HG03457 (cell line): ENCODE measurements at regions not wholly inside any gene's neighbourhood (a gene's known extent, or its start where the extent isn't known, plus 50 kb on each side); places are given as distances from the start of the nearest gene placed in this dataset.

Experiments
- ATAC-seq: cut with Tn5 transposase; IDR thresholded peaks from one replicate; pipeline ENCODE4 v1.9.1; 2021; ENCODE audit warnings: moderate number of reproducible peaks; ENCODE audit not compliant: unreplicated experiment

DNA sequence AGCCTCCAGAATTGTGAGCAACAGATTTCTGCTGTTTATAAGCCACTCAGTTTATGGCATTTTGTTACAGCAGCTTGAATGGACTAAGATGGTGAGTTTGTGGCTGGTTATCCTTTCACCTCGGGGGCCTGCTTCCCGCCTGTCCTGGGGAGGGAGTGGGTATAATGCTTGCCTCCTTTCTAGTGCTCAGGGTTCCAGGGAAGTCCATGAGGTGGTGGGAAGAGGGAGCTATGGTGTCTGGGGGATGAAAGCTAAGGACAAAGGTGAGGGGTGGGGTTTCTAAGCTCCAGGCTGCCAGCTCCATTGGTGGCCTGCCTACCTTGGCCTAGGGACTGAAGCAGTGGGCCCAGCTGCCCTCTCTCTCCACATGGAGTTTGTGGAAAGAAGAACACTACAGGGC lies 50.2 kb upstream of the SDK2 start:
- no peak for ATAC-seq

DNA sequence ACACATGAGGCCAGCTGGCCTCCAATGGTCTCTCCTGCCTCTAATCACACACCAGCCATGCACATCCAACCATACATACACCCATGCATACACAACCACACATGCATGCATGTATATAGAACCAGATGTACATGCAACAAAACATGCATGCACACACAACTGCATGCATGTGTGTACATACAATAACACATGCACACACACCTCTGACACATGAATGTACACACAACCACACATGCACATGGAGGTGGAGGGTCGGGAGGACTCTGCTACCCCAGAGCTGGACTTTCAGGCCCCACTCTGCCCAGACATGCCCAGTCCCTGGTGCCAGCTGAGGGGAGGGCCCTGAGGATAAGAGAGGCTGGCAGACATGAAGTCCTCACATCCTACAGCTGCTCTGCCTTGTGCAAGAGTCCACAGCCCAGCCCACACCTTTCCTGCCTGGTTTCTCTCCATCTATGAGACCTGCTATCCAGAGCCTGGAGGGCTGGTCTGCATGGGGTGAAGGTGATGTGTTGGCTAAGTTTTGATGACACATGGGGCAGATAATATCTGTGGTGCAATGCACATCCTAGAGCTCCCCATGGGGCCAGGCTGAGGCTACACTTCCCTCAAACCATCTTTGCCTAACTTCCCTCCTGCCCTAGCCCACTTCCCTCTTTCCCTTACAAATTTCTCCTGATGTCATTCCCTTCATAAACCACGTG lies 50.9 kb upstream of the SDK2 start:
- ATAC-seq = no peak

DNA sequence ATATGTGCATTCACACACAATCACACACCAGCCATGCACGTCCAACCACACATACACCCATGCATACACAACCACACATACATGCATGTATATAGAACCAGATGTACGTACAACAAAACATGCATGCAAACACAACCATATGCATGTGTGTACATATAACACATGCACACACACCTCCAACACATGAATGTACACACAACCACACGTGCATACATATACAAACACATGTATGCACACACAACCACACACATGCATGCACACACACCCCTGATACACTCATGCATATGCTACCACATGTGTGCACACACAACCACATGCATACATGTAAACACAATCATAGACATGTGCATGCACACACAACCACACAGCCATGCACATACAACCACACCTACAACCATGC lies 52.0 kb upstream of the SDK2 start:
- ATAC-seq = no peak

DNA sequence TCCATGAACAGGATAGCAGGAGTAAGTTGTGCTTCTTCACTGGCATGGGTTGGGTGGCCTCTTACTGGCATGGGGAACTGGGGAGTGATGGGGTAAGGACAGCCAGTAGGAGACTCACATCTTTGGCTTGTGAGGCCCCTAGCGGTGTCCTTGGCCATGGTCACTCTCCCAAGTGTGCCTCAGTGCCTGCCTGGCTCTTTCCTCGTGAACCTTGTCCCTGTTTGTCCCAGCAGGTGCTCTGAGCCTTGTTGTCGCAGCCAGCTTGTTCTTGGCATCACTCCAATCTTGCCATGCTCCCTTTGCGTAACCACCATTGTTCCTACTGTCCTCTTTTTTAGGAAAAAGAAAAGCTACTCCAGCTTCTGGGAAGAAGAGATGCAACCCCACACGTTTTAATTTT lies 53.6 kb upstream of the SDK2 start:
- no peak for ATAC-seq

DNA sequence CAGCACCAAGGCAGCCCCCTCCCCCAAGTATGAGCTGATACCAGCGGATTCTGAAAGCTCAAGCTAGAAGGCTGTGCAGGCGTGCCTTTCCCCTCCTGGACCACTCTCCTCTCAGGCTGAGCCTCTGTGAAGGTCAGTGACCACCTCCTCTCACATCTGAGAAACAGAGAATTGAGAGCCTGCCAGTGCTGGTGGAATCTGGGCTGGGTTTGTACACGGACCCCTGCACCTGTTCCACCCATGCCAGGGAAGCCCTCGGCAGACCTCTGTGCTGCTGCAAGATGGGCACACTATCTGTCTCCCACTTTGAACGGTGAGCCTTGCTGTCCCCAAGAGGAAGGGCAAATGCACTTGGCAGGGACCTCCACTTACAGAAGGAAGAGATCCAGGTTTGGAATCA lies 54.7 kb upstream of the SDK2 start:
- ATAC-seq = no peak

DNA sequence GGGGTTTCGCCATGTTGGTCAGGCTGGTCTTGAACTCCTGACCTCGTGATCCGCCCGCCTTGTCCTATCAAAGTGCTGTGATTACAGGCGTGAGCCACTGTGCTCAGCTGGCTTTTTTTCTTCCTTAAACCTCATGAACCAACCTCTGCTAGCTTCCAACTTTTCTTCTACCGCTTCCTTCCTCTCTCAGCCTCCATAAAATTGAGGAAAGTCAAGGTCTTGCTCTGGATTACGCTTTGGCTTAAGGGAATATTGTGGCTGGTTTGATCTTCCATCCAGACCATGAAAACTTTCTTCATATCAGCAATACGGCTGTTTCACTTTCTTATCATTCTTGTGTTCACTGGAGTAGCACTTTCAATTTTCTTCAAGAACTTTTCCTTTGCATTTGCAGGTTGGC lies 57.5 kb upstream of the SDK2 start:
- ATAC-seq = no peak

DNA sequence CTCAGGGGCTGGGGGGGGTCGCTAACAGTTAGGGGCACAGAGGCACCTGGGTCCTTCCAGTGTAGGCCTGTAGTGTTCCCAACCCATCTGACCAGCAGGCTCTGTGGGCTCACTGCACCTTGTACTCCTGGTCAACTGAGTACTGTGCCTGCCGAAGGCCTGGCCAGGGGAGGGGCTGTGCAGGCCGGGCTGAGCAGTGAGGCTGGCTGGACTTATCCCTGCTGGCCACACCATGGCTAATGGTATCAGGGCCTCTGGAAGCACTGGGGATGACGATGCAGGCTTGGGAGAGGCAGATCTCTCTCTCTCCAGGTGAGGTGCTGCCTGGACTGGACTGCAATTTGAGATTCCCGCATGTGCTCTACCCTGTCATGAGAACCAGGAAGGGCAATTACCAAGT lies 58.9 kb upstream of the SDK2 start:
- ATAC-seq = no peak

DNA sequence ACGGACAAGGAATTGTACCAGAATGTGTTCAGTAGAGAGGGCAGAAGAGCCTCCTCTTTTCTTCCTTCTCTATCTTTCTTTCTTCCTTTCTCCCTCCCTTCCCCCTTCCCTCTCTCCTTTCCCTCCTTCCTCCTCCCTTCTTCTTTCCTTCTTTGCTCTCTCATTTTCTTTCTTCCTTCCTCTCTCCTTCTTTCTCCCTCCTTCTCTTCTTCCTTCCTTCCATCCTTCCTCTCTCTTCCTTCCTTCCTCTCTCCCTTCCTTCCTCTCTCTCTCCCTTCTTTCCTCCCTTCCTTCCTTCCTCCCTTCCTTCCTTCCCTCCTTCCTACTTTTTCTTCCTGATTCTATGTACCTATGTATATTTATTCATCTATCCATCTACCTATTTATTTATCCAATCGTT lies 59.7 kb upstream of the SDK2 start:
- no peak for ATAC-seq

DNA sequence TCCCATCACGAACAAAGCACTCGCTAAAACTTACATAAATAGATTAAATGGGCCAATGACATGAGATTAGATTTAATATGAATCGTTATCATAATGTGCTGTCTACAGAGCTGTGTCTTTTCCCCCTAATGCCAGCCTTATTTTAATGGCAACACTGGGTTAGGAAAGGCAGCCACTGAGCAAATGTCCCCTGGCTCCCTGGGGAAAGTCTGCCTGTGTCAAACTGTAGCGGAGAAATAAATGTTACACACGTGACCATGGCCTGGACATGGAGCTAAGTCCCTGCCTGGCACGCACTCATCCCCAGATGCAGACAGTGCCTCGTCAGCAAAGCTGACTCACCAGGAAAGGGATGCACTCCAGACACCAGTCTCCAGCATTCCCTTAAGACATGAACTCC lies 61.3 kb upstream of the SDK2 start:
- ATAC-seq = no peak

DNA sequence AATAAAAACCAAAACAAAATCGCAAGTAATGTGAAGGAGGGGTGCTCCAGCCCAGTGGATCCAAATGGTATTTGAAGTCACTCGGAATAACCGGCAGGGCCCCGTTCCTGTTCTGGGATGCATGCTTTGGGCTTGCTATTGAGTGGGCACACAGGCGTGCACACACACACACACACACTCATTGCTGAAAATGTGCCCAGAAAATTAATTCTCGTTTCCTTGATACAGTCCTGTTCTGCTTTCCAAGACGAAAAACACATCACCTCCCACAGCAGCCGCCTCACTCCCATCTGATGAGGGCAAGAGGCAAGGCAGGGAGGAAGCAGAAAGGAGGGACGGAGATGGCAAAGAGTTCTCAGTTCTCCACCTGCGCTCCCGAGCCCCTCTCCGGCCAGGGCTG lies 62.2 kb upstream of the SDK2 start:
- no peak for ATAC-seq

DNA sequence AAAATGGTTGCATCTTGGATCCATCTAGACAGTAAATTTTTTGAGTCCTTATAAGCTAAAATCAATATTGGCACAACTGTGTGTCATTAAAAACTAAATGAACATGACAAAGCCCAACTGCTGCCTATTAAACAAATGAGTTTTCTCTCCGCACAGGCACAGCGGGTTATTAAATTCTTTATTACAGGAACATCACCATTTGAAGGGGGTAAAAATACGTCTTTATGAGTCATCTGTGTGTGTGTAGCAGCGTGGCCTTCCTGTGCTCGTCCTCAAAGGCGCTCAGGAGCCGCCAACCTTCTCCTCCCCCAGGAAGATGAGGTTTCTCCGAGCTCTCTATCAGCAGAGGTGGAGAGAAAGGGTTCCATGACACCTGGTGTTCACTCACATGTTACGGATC lies 62.6 kb upstream of the SDK2 start:
- ATAC-seq = no peak

DNA sequence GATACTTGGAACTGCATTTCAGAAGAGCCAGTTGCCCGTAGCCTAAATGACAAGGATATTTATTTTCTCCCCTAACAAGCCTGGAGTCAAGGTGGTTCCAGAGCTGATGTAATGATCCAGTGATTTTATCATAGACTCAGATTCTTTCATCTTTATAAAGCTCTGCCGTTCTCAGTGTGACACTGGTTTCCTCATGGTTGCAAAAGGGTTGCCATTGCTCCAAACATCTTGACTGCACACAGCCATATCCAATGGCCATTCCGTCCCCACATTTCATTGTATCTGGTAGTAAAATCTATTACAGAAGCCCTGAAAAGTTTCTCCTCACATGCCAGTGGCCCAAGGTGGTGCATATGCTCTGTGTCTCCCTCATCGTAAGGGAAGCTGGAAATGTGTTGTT lies 63.1 kb upstream of the SDK2 start:
- ATAC-seq = no peak

DNA sequence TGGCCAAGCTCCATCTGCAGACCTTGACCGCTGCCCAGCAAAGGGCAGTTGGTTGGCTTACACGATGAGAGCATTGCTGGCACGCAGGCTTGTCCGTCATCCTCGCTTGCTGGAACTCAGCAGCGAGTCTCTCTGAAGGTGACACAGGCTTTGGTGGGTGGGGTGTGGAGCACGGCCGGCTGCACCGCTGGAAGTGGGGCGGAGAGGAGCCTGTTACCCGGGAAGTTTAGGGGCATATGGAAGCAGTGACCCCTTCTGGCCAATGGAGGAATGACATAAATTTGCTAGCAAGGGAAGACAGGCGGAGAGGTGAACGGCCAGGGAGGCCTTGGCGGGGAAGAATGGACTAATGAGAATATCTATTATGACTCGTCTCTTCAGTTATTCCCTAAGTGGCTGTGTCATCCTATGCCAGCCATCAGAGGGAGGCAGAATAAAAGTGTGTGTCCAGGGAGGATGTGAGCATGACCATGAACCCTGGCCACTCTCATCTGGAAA lies 65.9 kb upstream of the SDK2 start:
- ATAC-seq = no peak

DNA sequence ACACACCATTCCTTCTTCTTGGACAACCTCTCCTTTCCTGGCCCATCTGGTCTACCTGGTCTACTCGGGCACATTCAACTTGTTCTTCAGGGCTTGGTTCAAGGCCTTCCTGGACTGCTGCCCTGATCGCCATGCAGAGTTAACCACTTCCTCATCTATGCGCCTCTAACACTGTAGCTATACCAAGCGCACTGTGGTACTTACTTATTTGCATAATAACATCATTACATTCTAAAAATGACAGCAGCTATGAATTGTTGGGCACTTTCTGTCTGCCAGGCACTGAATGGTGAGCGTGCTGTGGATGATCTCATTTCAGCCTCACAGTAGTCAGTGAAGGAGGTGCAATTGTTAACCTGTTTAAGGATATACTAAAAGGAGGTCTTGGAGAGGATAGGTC lies 66.9 kb upstream of the SDK2 start:
- ATAC-seq = peak; percentile 78

DNA sequence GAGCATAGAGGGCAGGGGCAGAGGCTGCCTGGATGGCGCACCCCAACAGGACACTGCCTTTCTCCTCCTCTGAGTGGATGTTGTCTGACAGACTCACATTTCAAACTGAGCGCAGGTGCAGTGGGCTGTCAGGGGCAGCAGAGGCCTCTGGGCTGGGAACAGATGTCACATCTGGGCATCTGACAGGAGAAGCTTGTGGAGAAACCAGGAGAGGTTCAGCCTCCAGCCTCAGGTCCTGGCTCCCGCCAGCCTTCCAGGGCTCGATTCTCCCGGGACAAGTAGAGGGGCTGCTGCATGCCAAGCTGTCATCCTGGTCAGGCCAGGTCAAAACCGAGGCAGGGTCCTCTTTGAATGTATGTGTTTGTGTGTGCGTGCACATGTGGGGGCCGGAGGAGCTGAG lies 67.7 kb upstream of the SDK2 start:
- no peak for ATAC-seq

DNA sequence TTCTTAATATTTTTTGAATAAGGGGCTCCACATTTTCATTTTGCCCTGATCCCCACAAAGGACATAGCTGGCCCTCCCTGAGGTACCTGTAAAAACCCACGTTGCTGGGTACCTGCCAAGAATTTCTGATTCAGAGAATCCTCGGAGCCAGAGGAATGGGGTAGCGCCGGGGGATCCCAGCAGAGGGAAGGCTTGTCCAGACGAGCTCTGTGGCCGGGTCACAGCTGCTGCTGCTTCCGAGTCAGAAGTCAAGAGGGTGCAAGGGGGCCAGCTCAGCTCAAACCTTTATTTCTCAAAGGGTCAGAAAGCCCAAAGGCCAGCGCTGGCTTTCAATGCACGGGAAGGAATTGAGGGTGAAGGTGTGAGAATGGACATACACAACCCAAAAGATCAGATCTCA lies 68.9 kb upstream of the SDK2 start:
- no peak for ATAC-seq

DNA sequence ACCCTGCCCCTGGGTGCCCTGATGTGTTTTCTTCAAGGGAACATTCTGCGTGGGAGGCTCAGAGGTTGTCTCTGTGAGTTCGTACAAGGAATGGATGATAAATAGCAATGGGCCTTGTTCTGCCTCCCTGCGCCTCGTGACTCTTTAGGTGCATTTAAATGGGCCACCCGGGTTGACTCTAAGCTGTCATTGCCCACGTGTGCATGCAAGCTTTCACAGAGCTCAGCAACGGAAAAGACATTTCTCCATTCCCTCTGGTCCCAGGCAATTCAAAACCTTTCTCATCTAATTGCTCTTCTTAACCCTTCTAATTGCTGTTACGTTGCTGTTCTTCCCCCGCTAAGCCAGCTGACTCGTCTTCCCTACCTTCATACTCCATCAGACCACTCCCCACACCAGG lies 71.5 kb upstream of the SDK2 start:
- ATAC-seq = no peak

DNA sequence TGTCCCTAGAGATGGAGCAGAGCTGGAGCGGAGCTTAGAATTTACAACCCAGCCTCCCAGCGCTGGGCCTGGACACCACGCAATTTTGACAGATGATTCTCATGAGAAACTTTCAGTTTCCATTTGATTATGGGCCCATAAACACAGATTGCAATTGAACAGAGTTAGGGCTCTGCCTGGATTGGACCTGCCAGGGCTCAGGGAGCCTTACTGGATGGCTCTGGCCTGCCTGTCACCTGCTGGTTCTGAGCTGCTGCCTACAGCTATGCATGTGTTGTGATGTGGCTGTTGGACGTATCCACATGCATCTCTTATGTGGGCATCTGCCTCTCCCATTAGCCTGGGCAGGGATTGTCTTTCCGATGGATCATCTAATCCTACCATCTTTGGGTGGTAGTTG lies 73.4 kb upstream of the SDK2 start:
- no peak for ATAC-seq

DNA sequence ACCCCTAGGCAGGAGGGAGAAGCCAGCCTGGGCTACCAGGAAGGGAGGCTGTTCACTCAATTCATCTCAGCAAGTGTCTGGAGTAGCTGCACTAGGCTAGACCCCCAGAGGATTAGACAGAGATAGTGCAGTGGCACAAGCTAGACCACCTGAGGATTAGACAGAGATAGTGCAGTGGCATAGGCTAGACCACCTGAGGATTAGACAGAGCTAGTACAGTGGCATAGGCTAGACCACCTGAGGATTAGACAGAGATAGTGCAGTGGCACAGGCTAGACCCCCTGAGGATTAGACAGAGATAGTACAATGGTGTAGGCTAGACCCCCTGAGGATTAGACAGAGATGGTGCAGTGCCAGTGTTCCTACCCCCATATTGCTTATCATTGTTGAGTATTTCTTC lies 74.1 kb upstream of the SDK2 start:
- ATAC-seq = no peak

DNA sequence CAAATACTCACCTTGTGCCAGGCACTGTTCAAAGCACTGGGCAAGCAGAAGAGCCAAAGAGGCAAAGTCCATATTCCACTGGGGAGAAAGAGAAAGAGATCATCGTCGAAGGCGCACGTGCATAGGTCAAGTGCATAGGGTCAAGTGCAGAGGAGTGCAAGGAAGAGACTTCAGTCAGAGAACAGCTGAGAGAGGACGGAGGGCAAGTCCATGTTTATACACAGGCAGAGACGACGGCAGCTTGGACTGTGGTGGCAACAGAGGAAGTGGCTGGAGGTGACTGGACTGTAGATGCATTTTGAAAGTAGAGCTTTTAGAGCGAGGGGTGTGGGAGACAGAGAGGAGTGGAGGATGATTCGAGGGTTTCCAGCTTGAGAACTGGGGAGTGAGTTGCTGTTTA lies 74.7 kb upstream of the SDK2 start:
- no peak for ATAC-seq

DNA sequence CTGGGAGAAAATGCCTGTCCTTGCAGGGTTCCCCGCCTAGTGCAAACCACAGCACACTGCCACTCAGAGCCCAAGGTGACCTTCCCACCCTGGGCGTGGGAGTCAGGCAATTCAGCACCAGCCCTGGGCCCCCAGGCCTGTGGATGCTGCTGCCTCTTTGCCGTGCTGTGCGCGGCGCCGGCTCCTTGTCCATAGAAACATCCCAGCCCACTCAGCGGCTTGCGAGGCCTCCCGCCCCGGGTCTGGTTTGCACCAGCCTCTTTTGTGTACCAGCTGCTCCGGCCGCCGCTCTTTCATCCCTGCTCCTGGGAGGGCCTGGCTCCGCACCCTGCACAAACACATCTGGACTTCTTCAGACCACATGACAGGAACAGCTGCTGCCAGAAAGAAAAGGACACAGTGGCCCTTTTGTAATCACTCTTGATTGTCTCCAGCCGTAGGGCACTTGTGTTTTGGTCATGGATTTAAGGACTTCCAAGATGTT lies 75.4 kb upstream of the SDK2 start:
- no peak for ATAC-seq

DNA sequence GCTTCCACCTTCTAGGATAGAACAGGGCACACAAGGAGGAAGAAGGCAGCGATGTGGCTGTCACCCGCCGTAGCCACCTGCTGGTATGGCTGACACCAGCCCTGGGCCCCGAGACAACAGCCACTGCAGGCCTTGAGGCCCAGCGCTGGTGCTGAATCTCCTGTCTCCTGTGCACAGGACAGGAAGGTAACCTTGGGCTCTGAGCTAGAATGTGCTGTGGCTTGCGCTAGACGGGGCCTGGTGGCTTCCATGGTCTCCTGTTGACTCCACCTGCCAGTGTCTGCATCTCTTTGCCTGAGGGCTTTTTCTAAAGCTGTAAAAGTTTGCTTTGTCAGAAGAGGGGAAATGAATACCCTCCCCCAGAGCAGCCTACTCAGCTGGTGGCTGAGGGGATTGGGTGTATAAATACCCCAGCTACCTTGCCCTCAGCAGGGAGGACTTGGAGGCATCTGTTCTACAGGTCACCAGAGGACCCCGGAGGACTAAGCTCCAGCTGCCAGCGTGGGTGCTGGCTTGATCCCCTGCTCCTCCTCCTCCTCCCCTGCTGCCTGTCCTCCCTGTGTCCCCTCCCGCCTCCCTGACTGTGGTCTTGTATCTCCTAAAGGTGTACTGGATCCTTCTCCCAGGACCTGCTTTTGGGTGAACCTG lies 76.1 kb upstream of the SDK2 start:
- no peak for ATAC-seq

DNA sequence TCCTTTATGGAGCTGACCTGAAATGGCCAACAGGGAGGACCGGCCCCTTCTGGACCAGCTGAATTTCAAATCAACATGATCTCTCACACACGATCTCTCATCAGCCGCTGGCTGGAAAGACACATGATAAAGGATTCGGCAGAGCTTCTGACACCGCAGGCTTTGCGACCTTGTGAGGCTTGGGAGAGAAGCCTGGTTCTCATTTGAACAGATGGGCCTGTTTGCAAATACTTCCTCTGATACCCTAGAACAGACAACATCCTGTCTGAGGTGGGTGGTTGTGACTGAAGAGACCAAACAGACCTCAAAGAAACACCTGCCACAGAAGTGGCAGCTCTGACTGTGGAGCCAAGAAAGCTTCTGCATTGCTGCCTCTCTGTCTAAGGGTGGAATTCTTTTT lies 77.9 kb upstream of the SDK2 start:
- no peak for ATAC-seq
